OCI-LY3 (cell line): ENCODE measurements at regions not wholly inside any gene's neighbourhood (a gene's known extent, or its start where the extent isn't known, plus 50 kb on each side); places are given as distances from the start of the nearest gene placed in this dataset.

ENCODE experiments used
- H2AFZ ChIP-seq: fragments of 200-600, 300-600 bp; shearing (Covaris generic); 2 replicates; pipeline ENCODE4 v1.6.0; 2014; ENCODE audit warnings: antibody characterized with exemption, low read depth, low read length
- H3K27ac ChIP-seq: fragments of 200-600, 300-600 bp; sonication (generic); 2 replicates; pipeline ENCODE4 v1.5.1; 2014; ENCODE audit warnings: mild to moderate bottlenecking, low read length, moderate library complexity, mixed read lengths
- H3K27me3 ChIP-seq: fragments of 200-600, 300-600 bp; sonication (generic); 2 replicates; pipeline ENCODE4 v1.6.1; 2014; ENCODE audit warnings: low read depth, low read length, mixed read lengths
- H3K36me3 ChIP-seq: fragments of 200-600, 300-600 bp; sonication (generic); replicated peaks from 2 replicates; pipeline ENCODE3; 2014; ENCODE audit warnings: low read depth, low read length, mixed read lengths
- H3K4me1 ChIP-seq: fragments of 300-600, 200-600 bp; sonication (generic); 2 replicates; pipeline ENCODE4 v1.6.1; 2014; ENCODE audit warnings: low read length, mixed read lengths
- H3K4me2 ChIP-seq: fragments of 200-600, 300-600 bp; sonication (generic); 2 replicates; pipeline ENCODE4 v1.6.1; 2014; ENCODE audit warnings: low read length, mixed read lengths
- H3K4me3 ChIP-seq: fragments of 300-600, 200-600 bp; sonication (generic); 2 replicates; pipeline ENCODE4 v1.5.1; 2014; ENCODE audit warnings: antibody characterized with exemption, mild to moderate bottlenecking, low read length, moderate library complexity
- H3K79me2 ChIP-seq: fragments of 300-600, 200-600 bp; shearing (Covaris generic); 2 replicates; pipeline ENCODE4 v1.6.1; 2014; ENCODE audit warnings: mild to moderate bottlenecking, low read length, mixed read lengths
- H3K9ac ChIP-seq: fragments of 300-600, 200-600 bp; shearing (Covaris generic); 2 replicates; pipeline ENCODE4 v1.6.0; 2014; ENCODE audit warnings: mild to moderate bottlenecking, low read length, moderate library complexity
- H3K9me3 ChIP-seq: fragments of 200-600, 300-600 bp; shearing (Covaris generic); 2 replicates; pipeline ENCODE4 v1.6.1; 2014; ENCODE audit warnings: low read length, mixed read lengths; ENCODE audit not compliant: insufficient read depth
- H4K20me1 ChIP-seq: fragments of 200-600, 300-600 bp; sonication (generic); 2 replicates; pipeline ENCODE4 v1.6.1; 2016; ENCODE audit warnings: low read length, mixed read lengths; ENCODE audit not compliant: insufficient read depth
- EZH2phosphoT487 ChIP-seq: fragments of 200-600 bp; shearing (Covaris generic); IDR thresholded peaks from 2 replicates; pipeline ENCODE4 v1.6.1; 2018; ENCODE audit warnings: antibody characterized with exemption, mixed run types, low read depth
- TF ChIP-seq, protein P1 (sequence below): fragments of 200-600, 300-600 bp; sonication (generic); IDR thresholded peaks from 2 replicates; pipeline ENCODE4 v1.5.1; 2014; ENCODE audit warnings: antibody characterized with exemption, low read length, low read depth

GRCh38 chr21:28635541-28635940, 357.1 kb downstream of the LTN1 start:
- no peak overlapping the region for H3K27ac ChIP-seq
- no peaks in the 10 kb centered on the region for H3K27me3 ChIP-seq
- H2AFZ ChIP-seq: no peak overlapping the region
- no peaks in the 10 kb centered on the region for H3K36me3 ChIP-seq
- no peak for TF ChIP-seq EZH2phosphoT487
- TF ChIP-seq, protein P1, sequence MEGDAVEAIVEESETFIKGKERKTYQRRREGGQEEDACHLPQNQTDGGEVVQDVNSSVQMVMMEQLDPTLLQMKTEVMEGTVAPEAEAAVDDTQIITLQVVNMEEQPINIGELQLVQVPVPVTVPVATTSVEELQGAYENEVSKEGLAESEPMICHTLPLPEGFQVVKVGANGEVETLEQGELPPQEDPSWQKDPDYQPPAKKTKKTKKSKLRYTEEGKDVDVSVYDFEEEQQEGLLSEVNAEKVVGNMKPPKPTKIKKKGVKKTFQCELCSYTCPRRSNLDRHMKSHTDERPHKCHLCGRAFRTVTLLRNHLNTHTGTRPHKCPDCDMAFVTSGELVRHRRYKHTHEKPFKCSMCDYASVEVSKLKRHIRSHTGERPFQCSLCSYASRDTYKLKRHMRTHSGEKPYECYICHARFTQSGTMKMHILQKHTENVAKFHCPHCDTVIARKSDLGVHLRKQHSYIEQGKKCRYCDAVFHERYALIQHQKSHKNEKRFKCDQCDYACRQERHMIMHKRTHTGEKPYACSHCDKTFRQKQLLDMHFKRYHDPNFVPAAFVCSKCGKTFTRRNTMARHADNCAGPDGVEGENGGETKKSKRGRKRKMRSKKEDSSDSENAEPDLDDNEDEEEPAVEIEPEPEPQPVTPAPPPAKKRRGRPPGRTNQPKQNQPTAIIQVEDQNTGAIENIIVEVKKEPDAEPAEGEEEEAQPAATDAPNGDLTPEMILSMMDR: no peak
- no peak overlapping the region for H3K4me3 ChIP-seq
- H4K20me1 ChIP-seq: no peaks in the 10 kb centered on the region
- no peaks in the 10 kb centered on the region for H3K9me3 ChIP-seq
- no peaks in the 10 kb centered on the region for H3K79me2 ChIP-seq
- no peak overlapping the region for H3K9ac ChIP-seq
- H3K4me2 ChIP-seq: no peak overlapping the region
- no peaks in the 10 kb centered on the region for H3K4me1 ChIP-seq

DNA sequence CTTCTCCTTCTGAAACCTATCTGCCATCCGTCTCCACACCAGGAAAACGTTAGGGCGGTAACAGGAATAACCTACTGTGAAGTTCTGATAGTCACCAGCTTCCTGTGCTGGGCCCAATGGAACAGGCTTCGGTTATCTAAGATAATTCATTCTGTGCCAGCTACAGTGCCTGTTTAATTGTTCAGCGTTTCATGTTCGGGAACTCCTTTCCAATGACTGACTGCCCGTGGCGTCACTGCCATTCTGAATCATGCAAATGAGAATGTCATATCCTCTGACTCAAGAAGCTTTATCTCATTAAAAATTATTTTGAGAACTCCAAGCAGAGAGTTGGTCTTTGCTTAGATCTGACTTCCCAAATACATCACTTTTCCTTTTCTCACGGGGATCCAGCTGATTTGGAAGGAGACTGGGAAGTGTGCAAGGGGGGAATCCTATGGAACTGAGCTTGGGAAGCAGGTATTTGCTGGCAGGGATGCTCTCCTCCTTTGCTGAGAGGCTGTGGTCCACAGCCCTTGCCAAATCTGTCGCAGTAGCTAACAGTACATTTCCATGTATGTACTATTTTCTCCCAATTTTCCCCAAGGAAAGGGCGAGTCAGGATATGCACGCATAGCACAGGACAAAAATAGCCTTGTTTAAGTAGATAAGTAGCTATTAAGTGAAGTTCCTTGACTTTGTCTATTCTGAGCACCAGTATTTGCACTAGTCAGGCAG, 358.7 kb downstream of the LTN1 start:
- H2AFZ ChIP-seq: no peak overlapping the region
- H3K36me3 ChIP-seq: no peaks in the 10 kb centered on the region
- H3K4me3 ChIP-seq: no peak overlapping the region
- no peaks in the 10 kb centered on the region for H3K79me2 ChIP-seq
- H3K9ac ChIP-seq: no peak overlapping the region
- H3K27ac ChIP-seq: no peak overlapping the region
- no peaks in the 10 kb centered on the region for H4K20me1 ChIP-seq
- H3K27me3 ChIP-seq: no peaks in the 10 kb centered on the region
- H3K4me2 ChIP-seq: no peak overlapping the region
- no peaks in the 10 kb centered on the region for H3K9me3 ChIP-seq
- no peaks in the 10 kb centered on the region for H3K4me1 ChIP-seq
- TF ChIP-seq EZH2phosphoT487: no peak
- TF ChIP-seq, protein P1: no peak

- Histone ChIP-seq H3K9ac (no peak overlapping the region), H3K79me2 (no peaks in the 10 kb centered on the region), H3K4me2 (no peak overlapping the region), H3K27me3 (no peaks in the 10 kb centered on the region), H2AFZ (no peak overlapping the region), H3K36me3 (no peaks in the 10 kb centered on the region), H4K20me1 (no peaks in the 10 kb centered on the region), H3K9me3 (no peaks in the 10 kb centered on the region), H3K27ac (no peak overlapping the region), H3K4me3 (no peak overlapping the region), H3K4me1 (no peaks in the 10 kb centered on the region)
- TF ChIP-seq, protein P1: no peak
- no peak for TF ChIP-seq EZH2phosphoT487
Observed at GRCh38 chr21:28632755-28633408, 359.8 kb downstream of the LTN1 start.

DNA sequence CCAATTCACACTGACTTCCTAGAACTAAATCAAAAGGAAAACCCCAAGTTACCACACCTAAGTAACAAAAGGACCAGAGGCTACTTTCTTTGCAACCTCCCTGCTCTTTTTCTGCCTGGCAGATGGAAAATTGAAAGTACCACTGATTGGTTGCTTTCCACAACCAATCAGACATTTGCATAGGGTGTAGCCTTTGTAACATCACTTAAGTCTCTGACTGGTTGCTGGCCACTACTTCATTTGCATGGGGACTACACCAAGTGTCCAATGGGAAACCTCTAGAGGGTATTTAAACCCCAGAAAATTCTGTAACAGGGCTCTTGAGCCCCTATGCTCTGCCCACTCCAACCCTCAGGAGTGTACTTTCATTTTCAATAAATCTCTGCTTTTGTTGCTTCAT, 365.0 kb downstream of the LTN1 start:
- Histone ChIP-seq H3K9me3 (no peaks in the 10 kb centered on the region), H3K9ac (no peak overlapping the region), H2AFZ (no peak overlapping the region), H4K20me1 (no peaks in the 10 kb centered on the region), H3K4me2 (no peak overlapping the region), H3K36me3 (no peaks in the 10 kb centered on the region), H3K27me3 (no peaks in the 10 kb centered on the region), H3K27ac (no peak overlapping the region), H3K79me2 (no peaks in the 10 kb centered on the region), H3K4me3 (no peak overlapping the region), H3K4me1 (no peaks in the 10 kb centered on the region)
- TF ChIP-seq, protein P1: no peak
- no peak for TF ChIP-seq EZH2phosphoT487
